HFF-Myc (cell line): ENCODE measurements at regions not wholly inside any gene's neighbourhood (a gene's known extent, or its start where the extent isn't known, plus 50 kb on each side); places are given as distances from the start of the nearest gene placed in this dataset.

Source experiments
- DNase-seq: peaks from one replicate; pipeline ENCODE4 v3.0.0-alpha.2; 2011; ENCODE audit warnings: low read depth; ENCODE audit errors: extremely low read depth
- H3K4me3 ChIP-seq: replicated peaks from 2 replicates; pipeline ENCODE4 v1.5.1; 2011; ENCODE audit warnings: low read depth, mild to moderate bottlenecking, control low read depth, low read length
- TF ChIP-seq, protein P1 (sequence below): IDR thresholded peaks from 2 replicates; pipeline ENCODE4 v1.5.1; 2012; ENCODE audit warnings: mild to moderate bottlenecking, low read depth, low read length, control low read depth; ENCODE audit errors: missing control alignments

GRCh38 chr10:64503429-64503828 lies 982.2 kb downstream of the REEP3 start:
- no peak for DNase-seq
- TF ChIP-seq, protein P1, sequence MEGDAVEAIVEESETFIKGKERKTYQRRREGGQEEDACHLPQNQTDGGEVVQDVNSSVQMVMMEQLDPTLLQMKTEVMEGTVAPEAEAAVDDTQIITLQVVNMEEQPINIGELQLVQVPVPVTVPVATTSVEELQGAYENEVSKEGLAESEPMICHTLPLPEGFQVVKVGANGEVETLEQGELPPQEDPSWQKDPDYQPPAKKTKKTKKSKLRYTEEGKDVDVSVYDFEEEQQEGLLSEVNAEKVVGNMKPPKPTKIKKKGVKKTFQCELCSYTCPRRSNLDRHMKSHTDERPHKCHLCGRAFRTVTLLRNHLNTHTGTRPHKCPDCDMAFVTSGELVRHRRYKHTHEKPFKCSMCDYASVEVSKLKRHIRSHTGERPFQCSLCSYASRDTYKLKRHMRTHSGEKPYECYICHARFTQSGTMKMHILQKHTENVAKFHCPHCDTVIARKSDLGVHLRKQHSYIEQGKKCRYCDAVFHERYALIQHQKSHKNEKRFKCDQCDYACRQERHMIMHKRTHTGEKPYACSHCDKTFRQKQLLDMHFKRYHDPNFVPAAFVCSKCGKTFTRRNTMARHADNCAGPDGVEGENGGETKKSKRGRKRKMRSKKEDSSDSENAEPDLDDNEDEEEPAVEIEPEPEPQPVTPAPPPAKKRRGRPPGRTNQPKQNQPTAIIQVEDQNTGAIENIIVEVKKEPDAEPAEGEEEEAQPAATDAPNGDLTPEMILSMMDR: no peak
- no peak overlapping the region for H3K4me3 ChIP-seq

DNA sequence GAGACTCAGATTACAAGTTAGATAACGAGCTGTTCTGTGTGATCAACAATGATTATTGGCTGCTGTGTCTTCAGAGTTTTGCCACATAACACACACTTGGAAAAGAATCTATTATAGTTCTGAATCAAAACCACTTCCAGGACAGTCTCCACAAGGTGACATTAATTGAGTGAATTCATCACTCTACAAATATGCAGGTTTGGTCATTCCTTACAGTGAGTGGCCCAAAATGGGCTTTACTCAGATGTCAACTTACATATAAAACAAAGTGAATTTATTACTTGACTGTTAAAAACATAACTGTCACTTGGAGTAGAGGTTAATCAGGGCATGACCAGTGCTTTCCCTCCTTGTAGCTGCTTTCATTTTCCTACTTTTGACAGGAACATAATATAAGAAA lies 984.3 kb downstream of the REEP3 start:
- no peak overlapping the region for H3K4me3 ChIP-seq
- TF ChIP-seq, protein P1: no peak
- no peak for DNase-seq

DNA sequence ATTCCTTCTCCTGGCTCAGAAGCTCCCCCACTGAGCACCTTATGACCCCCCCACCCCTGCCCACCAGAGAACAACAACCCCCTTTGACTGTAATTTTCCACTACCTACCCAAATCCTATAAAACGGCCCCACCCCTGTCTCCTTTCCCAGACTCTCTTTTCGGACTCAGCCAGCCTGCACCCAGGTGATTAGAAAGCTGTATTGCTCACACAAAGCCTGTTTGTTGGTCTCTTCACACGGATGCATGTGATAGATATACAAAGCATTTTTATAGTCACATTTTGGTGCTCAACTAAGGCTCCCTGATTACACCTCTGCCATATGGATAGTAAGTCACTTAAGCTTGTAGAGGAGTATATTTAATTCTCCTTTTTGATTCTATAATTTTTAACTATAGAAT lies 985.8 kb downstream of the REEP3 start:
- no peak for DNase-seq
- TF ChIP-seq, protein P1: no peak
- no peak overlapping the region for H3K4me3 ChIP-seq

GRCh38 chr10:64507651-64508028 lies 986.4 kb downstream of the REEP3 start:
- DNase-seq: no peak
- no peak overlapping the region for H3K4me3 ChIP-seq
- TF ChIP-seq, protein P1: no peak

DNA sequence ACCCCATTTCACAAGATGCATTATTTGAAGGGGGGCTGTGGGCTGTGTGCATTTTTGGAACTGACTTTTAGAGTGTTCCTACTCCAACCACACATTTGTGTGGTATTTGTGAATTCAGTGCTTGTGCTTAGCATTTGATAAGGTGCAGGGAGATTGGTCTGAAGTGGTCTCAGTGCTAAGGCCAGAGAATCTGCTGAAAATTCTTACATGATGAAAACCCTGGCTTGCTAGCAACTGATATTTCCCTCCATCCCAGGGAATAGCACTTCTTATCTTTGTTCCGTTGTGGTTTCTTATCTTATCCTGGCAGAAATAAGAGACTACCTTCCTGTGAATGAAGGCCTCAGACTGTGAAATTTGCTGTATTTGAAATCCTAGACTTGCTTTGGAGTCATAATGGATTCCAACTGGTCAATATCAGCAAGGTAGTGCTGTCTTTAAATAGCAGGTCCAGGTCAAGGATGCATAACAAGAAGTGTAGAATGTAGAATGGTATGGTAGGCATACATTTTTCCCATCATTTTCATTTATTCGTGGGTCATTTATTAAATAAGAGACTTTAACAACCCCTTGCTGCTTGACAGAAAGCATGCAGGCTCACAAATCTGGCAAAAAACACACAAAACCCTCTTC lies 986.9 kb downstream of the REEP3 start:
- DNase-seq: no peak

DNA sequence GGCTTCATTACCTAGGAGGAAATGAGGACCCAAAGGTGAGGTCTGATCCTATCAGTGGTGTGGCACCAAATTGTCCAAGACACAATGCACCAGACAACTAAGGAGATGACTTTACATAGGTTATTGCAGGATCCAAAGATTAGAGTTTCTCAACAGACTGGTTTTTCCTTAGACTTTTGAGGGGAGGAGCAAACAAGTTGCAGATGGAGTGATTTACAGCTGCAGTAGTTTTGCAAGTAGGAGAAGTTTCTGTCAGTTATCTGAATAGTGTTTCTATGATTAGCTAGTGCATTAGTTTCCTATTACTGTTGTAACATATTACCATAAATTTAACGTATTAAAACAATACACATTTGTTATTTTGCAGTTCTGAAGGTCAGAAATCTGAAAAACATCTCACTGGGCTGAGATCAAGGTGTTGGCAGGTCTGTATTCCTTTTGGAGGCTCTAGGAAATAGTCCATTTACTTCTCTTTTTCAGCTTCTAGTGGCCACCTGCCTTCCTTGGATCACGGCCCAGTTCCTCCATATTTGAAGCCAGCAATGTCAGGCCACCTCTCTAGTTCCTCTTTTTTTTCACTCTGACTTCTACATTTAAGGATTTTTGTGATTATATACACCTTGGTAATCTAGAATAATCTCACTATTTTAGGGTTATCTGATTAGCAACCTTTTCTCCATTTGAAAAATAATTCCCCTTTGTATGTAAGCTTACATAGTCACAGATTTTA lies 994.9 kb downstream of the REEP3 start:
- TF ChIP-seq, protein P1: no peak
- DNase-seq: no peak

More for the DNA sequence above, 986.9 kb downstream of the REEP3 start:
- H3K4me3 ChIP-seq: no peak overlapping the region
- TF ChIP-seq, protein P1: no peak

More for the DNA sequence above, 994.9 kb downstream of the REEP3 start:
- H3K4me3 ChIP-seq: no peak overlapping the region
